AG10803 (cell line): ENCODE measurements at regions not wholly inside any gene's neighbourhood (a gene's known extent, or its start where the extent isn't known, plus 50 kb on each side); places are given as distances from the start of the nearest gene placed in this dataset.

ENCODE experiments used
- DNase-seq: peaks from one replicate; pipeline ENCODE4 v3.0.0; 2010; ENCODE audit warnings: low read depth
- H3K4me3 ChIP-seq: 2 replicates; pipeline ENCODE4 v1.5.1; 2011; ENCODE audit warnings: mild to moderate bottlenecking, low read length, control low read depth
- CTCF ChIP-seq: conservative IDR thresholded peaks from 2 replicates; pipeline ENCODE4 v1.5.1; 2011; ENCODE audit warnings: mild to moderate bottlenecking, low read length, control low read depth, inconsistent platforms

- TF ChIP-seq CTCF = no peak
These were observed 187.9 kb downstream of the TEX29 start for GRCh38 chr13:111508164-111508870.

DNA sequence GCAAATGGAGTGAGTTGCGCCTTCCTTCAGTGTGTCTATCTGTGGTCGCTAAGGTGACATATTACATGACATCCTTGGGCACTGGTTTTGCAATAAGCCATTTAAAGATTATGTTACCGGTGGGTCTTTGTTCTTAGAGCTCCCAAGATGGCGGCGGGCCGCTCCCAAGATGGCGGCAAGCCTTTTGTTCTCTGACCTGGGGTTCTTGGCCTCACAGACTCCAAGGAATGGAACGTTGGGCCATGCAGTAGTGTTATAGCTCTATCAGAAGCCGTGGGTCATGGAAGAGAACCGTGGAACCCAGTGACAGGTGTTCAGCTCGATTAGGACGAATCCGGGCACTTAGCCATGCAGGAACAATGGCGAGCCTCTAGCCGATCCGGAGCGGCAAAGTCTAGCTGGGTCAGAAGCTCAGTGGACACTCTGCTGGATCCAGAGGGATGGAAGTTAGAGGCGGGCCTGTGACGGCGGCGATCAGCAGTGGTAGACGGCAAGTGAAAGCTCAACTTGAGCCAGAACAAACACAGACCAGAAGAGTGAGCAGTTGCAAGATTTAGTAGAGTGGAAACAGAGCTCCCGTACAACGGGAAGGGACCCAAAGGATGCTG lies 188.6 kb downstream of the TEX29 start:
- no peak overlapping the region for H3K4me3 ChIP-seq
- no peak for DNase-seq
- no peak for TF ChIP-seq CTCF

More at GRCh38 chr13:111508164-111508870, 187.9 kb downstream of the TEX29 start:
- DNase-seq = no peak
- H3K4me3 ChIP-seq = no peak overlapping the region

GRCh38 chr13:111510502-111511218 lies 190.2 kb downstream of the TEX29 start:
- DNase-seq = no peak
- no peak for TF ChIP-seq CTCF
- H3K4me3 ChIP-seq = no peak overlapping the region

- no peak overlapping the region for H3K4me3 ChIP-seq
- no peak for TF ChIP-seq CTCF
- DNase-seq = no peak
These were observed 190.8 kb downstream of the TEX29 start for GRCh38 chr13:111511219-111511732.

DNA sequence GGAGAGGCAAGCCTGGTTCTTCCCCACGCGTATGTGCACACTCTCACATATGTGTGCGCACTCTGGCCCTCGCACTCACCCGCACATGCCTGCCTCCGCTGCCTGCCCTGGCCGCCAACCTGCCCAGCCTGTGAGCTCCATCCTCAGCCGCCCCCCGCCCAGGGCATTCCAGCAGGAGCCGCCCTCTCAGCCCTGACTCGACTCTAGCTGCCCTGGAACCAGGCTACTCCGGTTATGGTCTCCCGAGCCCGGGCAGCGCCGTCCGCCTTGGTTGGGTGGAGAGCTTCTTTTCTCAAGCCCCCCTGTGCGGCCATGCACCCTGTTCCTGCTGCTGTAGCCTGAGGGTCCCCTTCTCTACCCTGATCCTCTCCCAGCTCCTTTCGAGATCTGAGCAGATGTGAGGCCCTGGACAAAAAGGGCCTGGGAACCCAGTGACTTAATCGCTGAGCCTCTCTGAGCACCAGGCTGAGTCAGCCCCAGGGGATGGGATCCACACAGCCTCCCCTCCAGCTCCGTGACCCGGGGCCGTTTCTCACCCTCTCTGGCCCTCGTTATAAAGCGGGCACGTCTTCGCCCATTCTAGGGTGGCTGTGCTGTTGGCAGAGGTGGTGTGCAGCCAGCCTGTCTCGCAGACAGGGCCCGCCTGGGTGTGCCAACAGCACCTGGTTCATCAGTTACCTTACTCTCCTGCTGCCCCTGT lies 191.5 kb downstream of the TEX29 start:
- no peak for TF ChIP-seq CTCF
- no peak for DNase-seq
- H3K4me3 ChIP-seq = no peak overlapping the region

- no peak for TF ChIP-seq CTCF
These were observed 192.3 kb downstream of the TEX29 start for GRCh38 chr13:111512707-111513106.

More at GRCh38 chr13:111512707-111513106, 192.3 kb downstream of the TEX29 start:
- no peak for DNase-seq
- no peak overlapping the region for H3K4me3 ChIP-seq
